ENCODE measurements at regions not wholly inside any gene's neighbourhood (a gene's known extent, or its start where the extent isn't known, plus 50 kb on each side); places are given as distances from the start of the nearest gene placed in this dataset.

DNA sequence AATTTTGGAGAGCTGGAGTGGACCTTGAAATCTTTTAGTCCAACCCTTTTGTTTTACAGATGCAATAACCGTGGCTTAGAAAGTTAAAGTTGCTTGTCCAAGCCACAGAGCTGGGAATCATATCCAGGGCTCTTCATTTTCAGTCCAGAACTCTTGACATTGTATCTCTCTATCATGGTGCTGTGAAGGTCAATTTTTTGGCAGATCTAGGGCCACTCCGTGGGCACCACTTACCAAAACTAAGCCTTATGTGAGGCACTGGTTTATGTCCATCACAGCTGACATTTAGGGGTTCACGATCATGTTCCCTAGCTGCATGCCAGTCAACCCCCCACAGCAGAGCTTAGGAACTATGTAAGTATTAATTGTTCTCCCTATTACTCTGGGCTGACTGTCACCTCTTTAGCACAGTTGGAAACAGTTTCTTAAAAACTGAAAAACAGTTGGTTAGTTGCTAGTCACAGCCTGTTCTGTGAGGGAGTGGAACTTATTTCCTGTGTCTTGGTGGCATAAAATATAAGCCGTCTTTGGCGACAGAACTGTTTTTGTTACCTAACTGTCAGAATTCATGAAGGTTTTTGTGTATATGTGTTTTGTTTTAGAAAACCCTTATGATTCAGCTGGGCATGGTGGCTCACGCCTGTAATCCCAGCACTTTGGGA lies 189.6 kb upstream of the UMPS start:
- H3K4me3 ChIP-seq (ENCODE audit: low read depth, low read length), result no peak overlapping the region
- no peak for DNase-seq (ENCODE audit: low read depth)
- TF ChIP-seq, protein P1, sequence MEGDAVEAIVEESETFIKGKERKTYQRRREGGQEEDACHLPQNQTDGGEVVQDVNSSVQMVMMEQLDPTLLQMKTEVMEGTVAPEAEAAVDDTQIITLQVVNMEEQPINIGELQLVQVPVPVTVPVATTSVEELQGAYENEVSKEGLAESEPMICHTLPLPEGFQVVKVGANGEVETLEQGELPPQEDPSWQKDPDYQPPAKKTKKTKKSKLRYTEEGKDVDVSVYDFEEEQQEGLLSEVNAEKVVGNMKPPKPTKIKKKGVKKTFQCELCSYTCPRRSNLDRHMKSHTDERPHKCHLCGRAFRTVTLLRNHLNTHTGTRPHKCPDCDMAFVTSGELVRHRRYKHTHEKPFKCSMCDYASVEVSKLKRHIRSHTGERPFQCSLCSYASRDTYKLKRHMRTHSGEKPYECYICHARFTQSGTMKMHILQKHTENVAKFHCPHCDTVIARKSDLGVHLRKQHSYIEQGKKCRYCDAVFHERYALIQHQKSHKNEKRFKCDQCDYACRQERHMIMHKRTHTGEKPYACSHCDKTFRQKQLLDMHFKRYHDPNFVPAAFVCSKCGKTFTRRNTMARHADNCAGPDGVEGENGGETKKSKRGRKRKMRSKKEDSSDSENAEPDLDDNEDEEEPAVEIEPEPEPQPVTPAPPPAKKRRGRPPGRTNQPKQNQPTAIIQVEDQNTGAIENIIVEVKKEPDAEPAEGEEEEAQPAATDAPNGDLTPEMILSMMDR (IDR thresholded peaks at IDR 0.05; ENCODE audit: insufficient read depth, low read depth, low read length, missing control alignments), result no peak

DNA sequence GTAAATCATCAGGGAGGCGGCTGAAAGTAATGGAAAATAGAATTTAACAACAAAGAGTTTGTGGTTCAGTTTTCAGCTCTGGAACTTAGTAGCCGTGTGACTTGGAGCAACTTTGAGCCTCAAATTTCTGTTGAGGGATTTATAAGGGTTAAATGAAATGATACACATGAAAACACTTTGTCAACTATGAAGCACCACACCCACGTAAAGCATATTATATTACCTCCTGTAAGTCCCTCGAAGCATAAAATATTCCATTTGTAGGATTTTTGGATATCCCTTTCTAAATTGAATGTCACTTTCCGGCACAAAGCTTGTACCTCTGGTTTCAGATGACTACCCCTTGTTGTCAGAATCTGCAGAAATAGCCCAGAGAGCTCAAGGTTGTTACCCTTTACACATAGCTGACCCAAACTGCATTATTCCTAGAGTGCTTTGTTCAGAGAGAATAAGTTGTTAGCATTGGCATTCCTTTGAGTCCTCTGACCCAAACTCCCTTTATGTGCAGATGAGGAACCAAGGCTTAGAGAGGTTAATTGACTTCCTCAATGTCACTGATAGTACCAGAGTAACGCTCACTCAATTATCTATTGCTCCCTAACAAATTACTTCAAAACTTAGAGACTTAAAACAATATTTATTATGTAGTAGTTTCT lies 187.9 kb upstream of the UMPS start:
- TF ChIP-seq, protein P1 (IDR thresholded peaks at IDR 0.05; ENCODE audit: insufficient read depth, low read depth, low read length, missing control alignments), result no peak
- H3K4me3 ChIP-seq (ENCODE audit: low read depth, low read length), result no peak overlapping the region
- no peak for DNase-seq (ENCODE audit: low read depth)

DNA sequence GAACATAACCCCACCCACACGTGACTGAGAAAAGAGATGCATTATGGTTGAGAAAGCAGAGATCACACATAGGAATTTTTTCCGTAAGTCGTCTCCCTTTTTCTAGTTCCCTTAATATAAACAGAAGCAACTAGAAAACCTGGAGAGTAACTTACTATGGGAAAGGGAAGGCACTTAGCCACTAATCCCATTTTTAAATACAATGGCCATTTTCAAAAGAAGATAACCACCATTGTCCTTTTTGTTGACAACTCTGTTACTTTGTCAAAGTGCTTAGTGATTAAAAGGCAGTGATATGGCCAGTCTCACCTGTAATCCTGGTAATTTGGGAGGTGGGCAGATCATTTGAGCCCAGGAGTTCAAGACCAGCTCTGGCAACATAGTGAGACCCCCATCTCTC lies 184.4 kb upstream of the UMPS start:
- H3K4me3 ChIP-seq (ENCODE audit: low read depth, low read length), result no peak overlapping the region
- DNase-seq (ENCODE audit: low read depth), result no peak
- TF ChIP-seq, protein P1 (IDR thresholded peaks at IDR 0.05; ENCODE audit: insufficient read depth, low read depth, low read length, missing control alignments), result no peak

DNA sequence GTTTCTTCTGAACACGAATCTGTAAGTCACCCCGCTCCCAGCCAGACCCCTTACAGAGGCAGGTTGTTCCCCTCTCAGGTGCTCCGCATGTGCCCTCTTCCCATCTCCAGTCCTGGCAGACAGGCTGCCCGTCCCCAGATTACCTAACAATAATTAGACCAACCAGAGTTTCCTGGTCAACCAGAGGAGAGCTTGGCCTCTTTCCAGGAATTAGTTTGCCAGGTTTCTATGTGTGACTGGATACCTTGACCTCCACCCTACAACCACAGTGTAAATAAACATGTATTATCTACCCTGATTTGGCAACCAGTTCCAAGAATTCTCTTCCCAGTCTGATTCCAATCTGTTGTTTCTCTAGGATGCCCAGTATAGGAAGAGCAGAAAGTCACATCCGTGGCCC lies 178.0 kb upstream of the UMPS start:
- no peak for DNase-seq (ENCODE audit: low read depth)
- H3K4me3 ChIP-seq (ENCODE audit: low read depth, low read length), result no peak overlapping the region
- TF ChIP-seq, protein P1 (IDR thresholded peaks at IDR 0.05; ENCODE audit: insufficient read depth, low read depth, low read length, missing control alignments), result no peak

DNA sequence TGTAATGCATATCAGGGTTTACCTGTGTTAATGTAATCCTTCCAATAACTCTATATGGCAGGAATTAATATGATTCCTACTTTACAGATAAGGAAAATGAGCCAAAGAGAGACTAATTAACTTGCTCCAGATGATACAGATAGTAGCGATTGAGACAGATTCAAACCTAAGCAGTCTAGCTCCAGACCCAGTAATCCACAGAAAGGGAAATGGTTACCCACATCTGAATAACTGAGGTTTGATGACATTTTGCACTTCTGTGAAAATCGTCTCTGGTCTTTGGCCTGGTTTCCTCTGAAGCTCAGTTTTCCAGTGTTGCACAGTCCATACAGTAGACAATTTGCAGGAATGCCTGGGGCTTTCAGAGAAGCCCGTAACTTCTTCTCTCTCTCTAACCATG lies 177.1 kb upstream of the UMPS start:
- DNase-seq (ENCODE audit: low read depth), result no peak
- no peak overlapping the region for H3K4me3 ChIP-seq (ENCODE audit: low read depth, low read length)
- TF ChIP-seq, protein P1 (IDR thresholded peaks at IDR 0.05; ENCODE audit: insufficient read depth, low read depth, low read length, missing control alignments), result no peak

DNA sequence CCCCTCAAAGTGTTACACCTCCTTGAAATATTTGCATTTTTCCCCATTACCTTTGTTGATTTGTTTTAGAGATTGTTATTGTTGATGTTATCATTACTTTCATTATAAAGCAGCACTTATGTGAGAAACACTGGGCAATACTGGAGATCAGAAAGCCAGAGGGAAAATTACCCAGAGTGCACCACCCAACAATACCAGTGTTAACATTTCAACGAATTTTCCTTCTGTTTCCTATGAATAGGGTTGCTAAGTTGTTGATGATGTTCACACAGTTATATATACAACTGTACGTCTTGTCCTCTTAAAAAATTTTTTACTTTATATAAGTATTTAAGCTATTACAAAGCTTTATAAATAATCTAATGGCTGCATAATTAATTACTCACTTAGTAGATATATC lies 173.6 kb upstream of the UMPS start:
- no peak overlapping the region for H3K4me3 ChIP-seq (ENCODE audit: low read depth, low read length)
- no peak for DNase-seq (ENCODE audit: low read depth)
- TF ChIP-seq, protein P1 (IDR thresholded peaks at IDR 0.05; ENCODE audit: insufficient read depth, low read depth, low read length, missing control alignments), result no peak
